ENCODE measurements at regions not wholly inside any gene's neighbourhood (a gene's known extent, or its start where the extent isn't known, plus 50 kb on each side); places are given as distances from the start of the nearest gene placed in this dataset.

- TF ChIP-seq GATA2 (IDR thresholded peaks at IDR 0.05; ENCODE audit: low read depth, low read length) = no peak
- no peak for TF ChIP-seq GATA3 (IDR thresholded peaks at IDR 0.05; ENCODE audit: low read depth, low read length)
Measured at GRCh38 chr3:5918626-5919025, 731.1 kb downstream of the EDEM1 start.
